Colonic mucosa (tissue), 4 donors: ENCODE measurements at regions not wholly inside any gene's neighbourhood (a gene's known extent, or its start where the extent isn't known, plus 50 kb on each side); places are given as distances from the start of the nearest gene placed in this dataset.

ENCODE experiments used
- DNase-seq: peaks from one replicate; pipeline ENCODE4 v3.0.0-alpha.2; 2020
- H3K27ac ChIP-seq: fragments of 200-600 bp; one replicate; pipeline ENCODE4 v1.8.0; 2021
- H3K27me3 ChIP-seq: fragments of 200-600 bp; one replicate; pipeline ENCODE4 v1.8.0; 2021
- H3K36me3 ChIP-seq: fragments of 200-600 bp; one replicate; pipeline ENCODE4 v1.8.0; 2021
- H3K4me1 ChIP-seq: fragments of 200-600 bp; one replicate; pipeline ENCODE4 v1.8.0; 2021; ENCODE audit warnings: mild to moderate bottlenecking
- H3K4me3 ChIP-seq: fragments of 200-600 bp; one replicate; pipeline ENCODE4 v1.8.0; 2021
- H3K9ac ChIP-seq, 2 donors: one replicate each; pipeline ENCODE4 v1.7.0; 2013; ENCODE audit warnings: control low read depth in 2 of 2, low read depth in 2 of 2, low read length in 2 of 2
- H3K9me3 ChIP-seq: fragments of 200-600 bp; one replicate; pipeline ENCODE4 v1.8.0; 2021
- CTCF ChIP-seq: fragments of 200-600 bp; IDR thresholded peaks from one replicate; pipeline ENCODE4 v1.8.0; 2022; ENCODE audit warnings: antibody characterized with exemption, mild to moderate bottlenecking
- intact Hi-C: fragments of 100-400 bp; cut with DNase I; formaldehyde crosslinking; loops from one replicate; pipeline ENCODE4 v1.14.1; 2022
- donor health status: healthy.
- donor health status: DM: no; HTN: no; CAD: no.
- donor health status: DM: no; HTN: no; CAD: no.

GRCh38 chr13:28597641-28598040 lies 61.3 kb upstream of the POMP start:
- intact Hi-C loops, result no loop called here
- Histone ChIP-seq H3K4me1 (no peaks in the 10 kb centered on the region), H3K9ac (no peak overlapping the region), H3K27me3 (no peaks in the 10 kb centered on the region), H3K27ac (no peak overlapping the region), H3K4me3 (no peak overlapping the region), H3K9me3 (no peaks in the 10 kb centered on the region), H3K36me3 (no peaks in the 10 kb centered on the region)
- no peak for TF ChIP-seq CTCF
- DNase-seq, result no peak

- no peaks in the 10 kb centered on the region for H3K27me3 ChIP-seq
- no peak for TF ChIP-seq CTCF
- no peaks in the 10 kb centered on the region for H3K9me3 ChIP-seq
- DNase-seq, result no peak
- no peaks in the 10 kb centered on the region for H3K36me3 ChIP-seq
- no peaks in the 10 kb centered on the region for H3K4me1 ChIP-seq
- H3K4me3 ChIP-seq, result no peak overlapping the region
- H3K9ac ChIP-seq, result no peak overlapping the region
- H3K27ac ChIP-seq, result no peak overlapping the region
- intact Hi-C loops, result no loop called here
Observed at GRCh38 chr13:28590461-28590860, 68.5 kb upstream of the POMP start.

DNA sequence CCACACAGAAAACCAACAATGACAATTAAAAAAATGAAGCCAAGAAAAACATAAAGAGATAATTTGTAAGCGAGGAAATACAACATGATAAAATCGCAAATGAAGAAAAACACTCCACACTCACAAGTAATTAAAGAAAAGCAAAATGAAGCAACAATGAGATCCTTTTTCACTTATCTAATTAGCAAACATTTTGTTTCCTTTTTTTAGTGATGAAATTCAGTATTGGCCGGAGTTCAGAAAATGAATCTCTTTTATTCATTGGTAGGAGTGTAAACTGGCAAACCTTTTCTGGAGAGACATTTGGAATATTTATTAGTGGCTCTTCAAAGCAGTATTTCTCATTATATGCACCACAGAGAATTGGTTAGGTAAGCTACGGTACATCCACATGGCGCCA lies 70.6 kb upstream of the POMP start:
- Histone ChIP-seq H3K4me1 (no peaks in the 10 kb centered on the region), H3K4me3 (no peak overlapping the region), H3K27me3 (no peaks in the 10 kb centered on the region), H3K36me3 (no peaks in the 10 kb centered on the region), H3K9me3 (no peaks in the 10 kb centered on the region), H3K9ac (no peak overlapping the region), H3K27ac (no peak overlapping the region)
- no peak for TF ChIP-seq CTCF
- no peak for DNase-seq
- intact Hi-C loops, result no loop called here

- H3K9ac ChIP-seq, result no peak overlapping the region
- H3K27me3 ChIP-seq, result no peaks in the 10 kb centered on the region
- no peaks in the 10 kb centered on the region for H3K9me3 ChIP-seq
- H3K4me3 ChIP-seq, result no peak overlapping the region
- no peak for DNase-seq
- H3K4me1 ChIP-seq, result no peaks in the 10 kb centered on the region
- intact Hi-C loops, result no loop called here
- no peaks in the 10 kb centered on the region for H3K36me3 ChIP-seq
- H3K27ac ChIP-seq, result no peak overlapping the region
- no peak for TF ChIP-seq CTCF
Observed at GRCh38 chr13:28587174-28587540, 71.8 kb upstream of the POMP start.

- TF ChIP-seq CTCF, result no peak
- H3K9ac ChIP-seq, result no peak overlapping the region
- intact Hi-C loops, result no loop called here
Observed at GRCh38 chr13:28586439-28587173, 72.3 kb upstream of the POMP start.

More at GRCh38 chr13:28586439-28587173, 72.3 kb upstream of the POMP start:
- Histone ChIP-seq H3K27me3 (no peaks in the 10 kb centered on the region), H3K4me3 (no peak overlapping the region), H3K36me3 (no peaks in the 10 kb centered on the region), H3K27ac (no peak overlapping the region), H3K9me3 (no peaks in the 10 kb centered on the region), H3K4me1 (no peaks in the 10 kb centered on the region)
- no peak for DNase-seq
